Uterus (tissue), 3 donors: ENCODE measurements at regions not wholly inside any gene's neighbourhood (a gene's known extent, or its start where the extent isn't known, plus 50 kb on each side); places are given as distances from the start of the nearest gene placed in this dataset.

Experiments
- DNase-seq, 2 donors: peaks; one replicate each; pipeline ENCODE4 v3.0.0-alpha.2; 2019 to 2020
- H3K27ac ChIP-seq, 2 donors: fragments of 200-600 bp; sonication (generic); 1 replicate in 1 of 2; 2 replicates in 1 of 2; pipeline ENCODE4 v1.5.1; 2016 to 2018
- H3K27me3 ChIP-seq, 2 donors: fragments of 200-600 bp; sonication (generic); one replicate each; pipeline ENCODE4 v1.5.1; 2018 to 2019; ENCODE audit warnings: control low read depth in 1 of 2
- H3K36me3 ChIP-seq, 2 donors: fragments of 200-600 bp; sonication (generic); one replicate each; pipeline ENCODE4 v1.5.1; 2019; ENCODE audit warnings: control low read depth in 1 of 2
- H3K4me1 ChIP-seq, 2 donors: fragments of 200-600 bp; sonication (generic); one replicate each; pipeline ENCODE4 v1.5.1; 2018 to 2019; ENCODE audit warnings: control low read depth in 1 of 2
- H3K4me3 ChIP-seq, 2 donors: fragments of 200-600 bp; sonication (generic); 1 replicate in 1 of 2; 2 replicates in 1 of 2; pipeline ENCODE4 v1.5.1; 2018 to 2019; ENCODE audit warnings: mild to moderate bottlenecking in 1 of 2
- H3K9me3 ChIP-seq, 2 donors: fragments of 200-600 bp; sonication (generic); one replicate each; pipeline ENCODE4 v1.5.1; 2019; ENCODE audit warnings: control low read depth in 1 of 2
- POLR2A ChIP-seq, 2 donors: fragments of 450-650 bp; IDR thresholded peaks; one replicate each; pipeline ENCODE4 v1.6.1; 2016; ENCODE audit warnings: antibody characterized with exemption in 2 of 2, mild to moderate bottlenecking in 1 of 2, moderate library complexity in 1 of 2
- intact Hi-C: fragments of 100-400 bp; cut with DNase I; formaldehyde crosslinking; loops from one replicate; pipeline ENCODE4 v1.15.1; 2023; ENCODE audit warnings: low total_unique reads
- TF ChIP-seq, protein P1 (sequence below), 4 experiments: fragments of 200-600 bp in 2 of 4; fragments of 450-650 bp in 2 of 4; sonication (generic) in 2 of 4; IDR thresholded peaks; one replicate each; pipeline ENCODE4 v1.5.1; 2016 to 2019; ENCODE audit warnings: antibody characterized with exemption in 4 of 4, mild to moderate bottlenecking in 2 of 4, moderate library complexity in 1 of 4
- donor health status: DM: yes; HTN: yes; CAD: no.

DNA sequence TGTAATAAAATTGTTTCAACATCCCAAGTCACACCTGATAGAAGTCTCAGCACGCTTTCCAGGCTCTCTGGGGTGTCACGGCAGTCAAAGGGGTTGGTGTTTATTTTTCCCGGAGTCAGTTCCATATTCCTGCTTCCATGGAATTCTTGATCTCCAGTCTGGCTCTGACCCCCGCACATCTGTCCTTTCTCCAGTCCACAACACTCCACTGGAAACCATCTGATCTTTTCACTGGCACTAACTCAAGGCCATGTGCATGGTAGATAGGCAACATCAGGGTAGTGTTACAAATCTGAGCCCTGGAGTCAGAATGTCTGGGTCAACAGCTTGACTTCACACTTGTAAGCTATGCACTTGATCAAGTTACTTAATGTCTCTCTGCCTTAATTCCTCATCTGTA is 176.2 kb downstream of the WDR11 start:
- DNase-seq = no peak
- no peak overlapping the region for H3K4me3 ChIP-seq
- TF ChIP-seq, protein P1, sequence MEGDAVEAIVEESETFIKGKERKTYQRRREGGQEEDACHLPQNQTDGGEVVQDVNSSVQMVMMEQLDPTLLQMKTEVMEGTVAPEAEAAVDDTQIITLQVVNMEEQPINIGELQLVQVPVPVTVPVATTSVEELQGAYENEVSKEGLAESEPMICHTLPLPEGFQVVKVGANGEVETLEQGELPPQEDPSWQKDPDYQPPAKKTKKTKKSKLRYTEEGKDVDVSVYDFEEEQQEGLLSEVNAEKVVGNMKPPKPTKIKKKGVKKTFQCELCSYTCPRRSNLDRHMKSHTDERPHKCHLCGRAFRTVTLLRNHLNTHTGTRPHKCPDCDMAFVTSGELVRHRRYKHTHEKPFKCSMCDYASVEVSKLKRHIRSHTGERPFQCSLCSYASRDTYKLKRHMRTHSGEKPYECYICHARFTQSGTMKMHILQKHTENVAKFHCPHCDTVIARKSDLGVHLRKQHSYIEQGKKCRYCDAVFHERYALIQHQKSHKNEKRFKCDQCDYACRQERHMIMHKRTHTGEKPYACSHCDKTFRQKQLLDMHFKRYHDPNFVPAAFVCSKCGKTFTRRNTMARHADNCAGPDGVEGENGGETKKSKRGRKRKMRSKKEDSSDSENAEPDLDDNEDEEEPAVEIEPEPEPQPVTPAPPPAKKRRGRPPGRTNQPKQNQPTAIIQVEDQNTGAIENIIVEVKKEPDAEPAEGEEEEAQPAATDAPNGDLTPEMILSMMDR (IDR thresholded peaks at IDR 0.05) = no peak
- no peak for TF ChIP-seq POLR2A (IDR thresholded peaks at IDR 0.05)
- no peak overlapping the region for H3K27ac ChIP-seq
- H3K27me3 ChIP-seq = no peaks in the 10 kb centered on the region
- no peaks in the 10 kb centered on the region for H3K36me3 ChIP-seq
- no peaks in the 10 kb centered on the region for H3K9me3 ChIP-seq
- H3K4me1 ChIP-seq = no peaks in the 10 kb centered on the region
- intact Hi-C loops = no loop called here

DNA sequence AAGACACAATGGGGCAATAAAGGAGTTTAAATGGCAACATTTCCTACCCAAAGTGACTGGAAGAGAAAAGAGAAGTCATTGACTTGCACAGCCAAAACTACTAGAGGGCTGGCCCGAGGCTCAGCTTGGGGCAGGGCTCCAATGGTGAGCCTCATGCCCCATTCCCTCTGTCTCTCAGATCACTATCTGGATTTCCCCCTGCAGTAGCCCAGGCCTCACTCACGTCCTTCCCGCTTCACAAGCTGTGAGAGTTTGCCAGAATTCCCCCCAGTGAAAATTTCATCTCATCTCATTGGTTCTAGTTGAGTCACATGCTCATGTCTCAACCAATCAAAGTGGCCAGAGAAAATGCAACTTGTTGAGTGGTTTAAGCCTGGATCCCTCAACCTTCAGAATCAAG is 181.3 kb downstream of the WDR11 start:
- no peak for TF ChIP-seq POLR2A (IDR thresholded peaks at IDR 0.05)
- TF ChIP-seq, protein P1 (IDR thresholded peaks at IDR 0.05) = no peak
- Histone ChIP-seq H3K9me3 (no peaks in the 10 kb centered on the region), H3K4me1 (no peaks in the 10 kb centered on the region), H3K36me3 (no peaks in the 10 kb centered on the region), H3K4me3 (no peak overlapping the region), H3K27ac (peak overlapping the region; percentile 13 to 69), H3K27me3 (no peaks in the 10 kb centered on the region)
- DNase-seq = no peak
- intact Hi-C loops = no loop called here

DNA sequence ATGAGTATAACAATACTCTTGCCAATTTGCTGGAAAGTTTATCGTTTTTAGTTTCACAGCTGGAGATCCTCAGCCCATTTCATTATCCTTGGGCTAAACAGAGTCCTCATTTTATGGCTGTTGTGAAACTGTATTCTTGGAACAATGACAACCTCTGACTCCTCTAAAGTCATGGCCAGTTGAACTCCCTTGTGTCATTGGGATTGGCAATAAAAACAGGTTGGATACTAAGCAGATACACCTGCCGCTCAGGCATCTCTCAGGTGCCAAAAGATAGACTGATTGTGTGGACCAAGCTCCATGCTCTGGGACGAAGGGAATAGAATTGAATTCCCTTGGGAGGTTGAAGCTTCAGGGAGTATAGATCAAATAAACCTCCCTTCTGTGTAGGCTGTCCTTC is 182.2 kb downstream of the WDR11 start:
- DNase-seq = peak; percentile 46 to 85
- no peak overlapping the region for H3K4me3 ChIP-seq
- peak overlapping the region in 1 of 2 donors; percentile 68 for H3K27ac ChIP-seq
- H3K4me1 ChIP-seq = no peaks in the 10 kb centered on the region
- H3K36me3 ChIP-seq = no peaks in the 10 kb centered on the region
- no peak for TF ChIP-seq POLR2A (IDR thresholded peaks at IDR 0.05)
- TF ChIP-seq, protein P1 (IDR thresholded peaks at IDR 0.05) = no peak
- intact Hi-C loops = no loop called here
- no peaks in the 10 kb centered on the region for H3K27me3 ChIP-seq
- H3K9me3 ChIP-seq = no peaks in the 10 kb centered on the region

DNA sequence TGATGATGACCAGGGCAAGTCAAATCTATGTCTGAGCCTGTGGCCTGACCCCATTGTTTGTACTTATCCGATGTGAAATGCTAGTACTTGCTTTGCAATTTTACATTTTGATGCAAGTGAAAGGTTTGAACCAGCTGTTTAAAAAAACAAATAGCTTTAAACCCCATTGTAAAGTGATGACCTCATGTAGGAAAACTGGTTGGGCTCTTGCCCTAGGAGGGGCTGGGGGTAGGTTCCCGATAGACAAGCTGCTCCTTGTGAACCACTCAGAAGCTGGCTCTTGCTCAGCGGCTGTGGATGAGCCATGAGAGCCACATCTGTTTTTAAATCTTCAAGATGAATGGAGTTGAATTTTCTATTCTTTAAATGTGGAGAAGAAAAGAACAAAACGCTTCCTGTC is 185.3 kb downstream of the WDR11 start:
- no peaks in the 10 kb centered on the region for H3K36me3 ChIP-seq

DNA sequence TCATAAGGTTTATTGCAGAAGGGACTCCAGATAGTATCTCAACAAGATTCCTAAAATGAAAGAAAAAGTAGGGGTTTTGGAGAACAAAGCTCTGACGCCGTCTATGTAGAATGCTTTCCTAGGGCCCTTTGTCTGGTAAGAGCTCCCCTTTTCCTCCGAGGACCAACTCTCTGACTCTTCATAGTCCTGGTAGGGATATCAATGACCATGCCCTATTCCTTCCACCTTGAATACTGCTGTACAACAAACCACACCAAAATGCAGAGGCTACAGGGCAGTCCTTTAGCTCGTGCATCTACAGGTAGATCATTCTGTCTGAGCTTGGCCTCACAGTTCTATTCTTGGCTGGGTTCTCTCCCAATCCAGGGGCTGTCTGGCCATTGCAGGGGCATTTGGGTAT is 190.3 kb downstream of the WDR11 start:
- H3K4me1 ChIP-seq = no peaks in the 10 kb centered on the region
- intact Hi-C loops = no loop called here
- no peaks in the 10 kb centered on the region for H3K9me3 ChIP-seq
- no peaks in the 10 kb centered on the region for H3K36me3 ChIP-seq
- no peak overlapping the region for H3K27ac ChIP-seq
- no peak overlapping the region for H3K4me3 ChIP-seq
- TF ChIP-seq POLR2A (IDR thresholded peaks at IDR 0.05) = no peak
- TF ChIP-seq, protein P1 (IDR thresholded peaks at IDR 0.05) = no peak
- H3K27me3 ChIP-seq = no peaks in the 10 kb centered on the region
- DNase-seq = no peak

More for the DNA sequence above, 185.3 kb downstream of the WDR11 start:
- H3K4me3 ChIP-seq = no peak overlapping the region
- H3K4me1 ChIP-seq = no peaks in the 10 kb centered on the region
- peak overlapping the region; percentile 24 to 67 for H3K27ac ChIP-seq
- peak; percentile 37 to 64 for DNase-seq
- TF ChIP-seq, protein P1 (IDR thresholded peaks at IDR 0.05) = no peak
- no peak for TF ChIP-seq POLR2A (IDR thresholded peaks at IDR 0.05)
- H3K9me3 ChIP-seq = no peaks in the 10 kb centered on the region
- intact Hi-C loops = no loop called here
- H3K27me3 ChIP-seq = no peaks in the 10 kb centered on the region
